ENCODE measurements at regions not wholly inside any gene's neighbourhood (a gene's known extent, or its start where the extent isn't known, plus 50 kb on each side); places are given as distances from the start of the nearest gene placed in this dataset.

DNA sequence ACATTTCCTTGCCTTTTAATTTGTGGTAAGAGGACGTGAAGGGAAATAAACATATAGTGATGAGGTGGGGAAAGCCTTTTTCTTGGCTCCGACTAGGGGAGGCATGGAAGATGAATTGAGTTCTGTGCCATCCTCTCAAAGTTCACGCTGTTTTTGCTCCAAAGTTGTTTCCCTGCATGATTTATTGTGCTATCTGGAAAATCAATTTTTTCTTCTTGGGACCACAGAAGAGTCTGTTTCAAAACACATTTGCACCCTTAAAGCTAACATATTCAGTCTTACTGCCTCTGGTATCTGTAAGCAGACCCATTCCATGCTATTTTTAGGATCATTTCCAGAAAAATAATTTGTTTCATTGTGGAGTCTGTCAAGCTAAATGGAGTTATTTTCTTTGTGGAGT lies 57.6 kb upstream of the KCNG1 start:
- in situ Hi-C loops (cut with MboI; ENCODE audit: low sequenced_read_pairs), result no loop called here

DNA sequence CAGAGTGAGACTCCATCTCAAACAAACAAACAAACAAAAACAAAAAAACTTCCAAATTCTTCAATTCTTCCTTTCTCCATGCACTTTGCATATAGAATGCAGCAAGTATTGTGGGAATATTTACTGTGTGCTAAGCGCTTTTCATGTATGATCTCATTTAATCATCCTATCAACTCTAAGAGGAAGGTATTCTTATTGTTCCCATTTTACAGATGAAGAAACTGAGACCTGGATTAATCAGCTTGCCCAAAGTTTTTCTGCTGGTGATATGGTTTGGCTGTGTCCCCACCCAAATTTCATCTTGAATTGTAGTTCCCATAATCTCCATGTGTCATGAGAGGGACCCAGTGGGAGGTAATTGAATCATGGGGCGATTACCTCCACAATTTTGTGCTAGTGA lies 56.6 kb upstream of the KCNG1 start:
- in situ Hi-C loops (cut with MboI; ENCODE audit: low sequenced_read_pairs), result no loop called here

DNA sequence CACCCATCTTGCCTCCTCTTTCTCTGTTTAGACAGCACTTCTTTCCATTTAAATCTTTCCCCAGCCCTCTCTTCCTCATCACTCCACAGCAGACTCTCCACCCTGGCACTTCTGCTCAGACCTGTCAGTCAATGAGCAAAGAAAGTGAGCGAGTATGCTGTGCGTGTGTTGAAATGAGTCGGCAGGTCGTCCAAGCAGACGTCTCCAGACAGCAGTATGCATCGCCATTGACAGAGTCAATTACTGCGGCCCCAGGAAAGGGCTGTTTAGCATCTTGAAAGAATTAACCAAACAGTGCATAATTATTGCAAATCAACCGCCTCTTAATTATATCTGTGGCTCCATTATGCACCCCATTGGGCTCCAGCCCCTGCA lies 54.8 kb upstream of the KCNG1 start:
- in situ Hi-C loops (cut with MboI; ENCODE audit: low sequenced_read_pairs), result no loop called here

DNA sequence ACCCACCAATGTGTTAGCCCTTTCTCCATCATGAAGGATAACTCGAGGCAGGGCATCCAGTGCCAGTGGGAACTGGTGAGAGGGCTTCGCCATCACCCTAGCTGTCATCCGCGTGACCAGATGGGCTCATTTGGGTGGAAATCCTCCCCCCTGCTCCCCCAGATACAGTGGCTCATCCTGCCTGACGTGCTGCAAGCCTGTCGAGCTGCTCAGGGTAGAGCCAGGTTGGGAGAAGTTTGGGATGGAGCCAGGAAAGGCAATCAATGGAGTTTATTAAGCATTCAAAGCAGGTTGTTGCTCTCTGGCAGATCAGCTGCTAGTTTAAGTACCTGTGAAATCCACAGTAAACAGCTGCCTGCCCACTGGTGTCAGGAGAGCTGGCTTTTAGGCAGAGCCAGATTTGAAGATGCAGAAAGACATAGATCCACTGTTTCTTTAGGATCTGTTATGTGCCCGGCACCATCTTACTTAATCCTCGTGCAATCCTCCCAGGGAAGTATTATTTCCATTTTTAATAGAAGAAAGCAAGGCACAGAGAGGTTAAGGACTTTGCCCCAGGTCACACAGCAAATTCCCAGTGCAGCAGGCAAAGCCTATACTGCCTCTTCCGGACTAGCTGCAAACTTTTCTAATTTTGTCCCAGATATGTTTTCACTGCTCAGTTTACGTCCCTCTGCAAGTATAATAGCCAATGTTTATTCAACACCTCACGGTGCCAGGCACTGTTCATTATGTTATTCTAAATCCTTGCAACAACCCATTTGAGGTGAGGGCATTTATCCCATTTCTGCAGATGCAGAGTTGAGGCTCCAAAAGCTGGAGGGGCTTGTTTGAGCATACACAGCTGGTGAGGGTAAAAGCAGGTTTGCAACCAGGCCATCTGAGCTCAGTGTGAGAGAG lies 54.1 kb upstream of the KCNG1 start:
- in situ Hi-C loops (cut with MboI; ENCODE audit: low sequenced_read_pairs), result no loop called here

DNA sequence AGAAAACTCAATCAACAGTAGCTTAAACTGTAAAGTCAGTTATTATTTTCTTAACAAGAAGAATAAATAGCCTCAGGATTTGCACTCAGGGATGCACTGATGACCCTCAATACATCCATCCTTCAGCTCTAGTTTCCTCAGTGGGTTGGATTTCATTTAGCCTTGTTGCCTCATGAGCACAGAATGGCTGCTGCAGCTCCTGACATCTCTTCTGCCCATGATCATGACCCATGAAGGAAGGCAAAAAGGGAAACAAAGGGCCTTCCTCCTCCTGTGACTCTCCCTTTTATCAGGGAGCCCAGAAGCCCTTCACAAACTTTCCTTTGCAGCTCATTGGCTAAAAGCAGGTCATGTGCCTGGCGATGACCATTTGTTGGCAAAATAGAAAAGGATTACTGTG lies 51.2 kb upstream of the KCNG1 start:
- in situ Hi-C loops (cut with MboI; ENCODE audit: low sequenced_read_pairs), result no loop called here

Data from HL-60/S4 treated with retinoic acid at 250 ng/mL for 4 days and 3 days (cell line).